HEK293 (cell line): ENCODE measurements at regions not wholly inside any gene's neighbourhood (a gene's known extent, or its start where the extent isn't known, plus 50 kb on each side); places are given as distances from the start of the nearest gene placed in this dataset.

Source experiments
- CTCF ChIA-PET: fragments of 350-600 bp; formaldehyde crosslinking; extraction: SDS; loops from one replicate; lab custom pipeline; 2021; ENCODE audit warnings: antibody characterized with exemption; lab: Yijun Ruan, JAX
- POLR2A ChIA-PET: fragments of 300-600 bp; formaldehyde crosslinking; extraction: SDS; loops from one replicate; lab custom pipeline; 2020; ENCODE audit warnings: antibody characterized with exemption, inconsistent platforms; lab: Yijun Ruan, JAX
- H3K27ac ChIP-seq: fragments of 200-500 bp; sonication (Bioruptor generic); 2 replicates; pipeline ENCODE4 v1.5.1; 2014; ENCODE audit warnings: low read depth, low read length, control low read depth, inconsistent platforms; ENCODE audit errors: extremely low read depth
- H3K36me3 ChIP-seq, 2 experiments: fragments of 200-500 bp in 1 of 2; sonication (Bioruptor generic) in 1 of 2; 1 replicate in 1 of 2; 2 replicates in 1 of 2; pipeline ENCODE4 v1.5.1; 2014 to 2017; ENCODE audit warnings: inconsistent platforms in 2 of 2, low read length in 2 of 2; ENCODE audit not compliant: control insufficient read depth in 2 of 2, insufficient read depth in 1 of 2
- H3K4me1 ChIP-seq: fragments of 200-500 bp; sonication (Bioruptor generic); 2 replicates; pipeline ENCODE4 v1.5.1; 2014; ENCODE audit warnings: mild to moderate bottlenecking, low read length, inconsistent platforms; ENCODE audit not compliant: control insufficient read depth, insufficient read depth
- H3K4me3 ChIP-seq: 2 replicates; pipeline ENCODE4 v1.5.1; 2011; ENCODE audit warnings: low read depth, mild to moderate bottlenecking, control low read depth, low read length, moderate library complexity
- H3K9me3 ChIP-seq: fragments of 200-500 bp; sonication (Bioruptor generic); 2 replicates; pipeline ENCODE4 v1.5.1; 2014; ENCODE audit warnings: low read depth, low read length, inconsistent platforms; ENCODE audit not compliant: control insufficient read depth, insufficient read depth
- BCL11A ChIP-seq: fragments of 450-650 bp; formaldehyde crosslinking; IDR thresholded peaks from 2 replicates; pipeline ENCODE4 v1.5.1; 2016; ENCODE audit warnings: low read depth, missing biosample characterization, missing genetic modification characterization
- FEZF1 ChIP-seq: fragments of 450-650 bp; formaldehyde crosslinking; IDR thresholded peaks from 2 replicates; pipeline ENCODE4 v1.5.1; 2016; ENCODE audit warnings: missing biosample characterization, missing genetic modification characterization
- GFI1B ChIP-seq: fragments of 450-650 bp; formaldehyde crosslinking; IDR thresholded peaks from 2 replicates; pipeline ENCODE4 v1.5.1; 2016; ENCODE audit warnings: missing biosample characterization, missing genetic modification characterization
- SALL2 ChIP-seq: fragments of 450-650 bp; formaldehyde crosslinking; IDR thresholded peaks from 2 replicates; pipeline ENCODE4 v1.5.0; 2017; ENCODE audit warnings: missing biosample characterization, mild to moderate bottlenecking, missing genetic modification characterization, borderline replicate concordance
- WT1 ChIP-seq: fragments of 450-650 bp; formaldehyde crosslinking; IDR thresholded peaks from 2 replicates; pipeline ENCODE4 v1.5.1; 2016; ENCODE audit warnings: missing biosample characterization, missing genetic modification characterization
- ZNF37A ChIP-seq: fragments of 450-650 bp; IDR thresholded peaks from 2 replicates; pipeline ENCODE4 v1.5.1; 2018; ENCODE audit warnings: missing biosample characterization, missing genetic modification characterization
- ZNF548 ChIP-seq: fragments of 450-650 bp; formaldehyde crosslinking; IDR thresholded peaks from 2 replicates; pipeline ENCODE4 v1.5.1; 2016; ENCODE audit warnings: missing biosample characterization, missing genetic modification characterization
- ZNF629 ChIP-seq: fragments of 450-650 bp; formaldehyde crosslinking; IDR thresholded peaks from 2 replicates; pipeline ENCODE4 v1.5.1; 2017; ENCODE audit warnings: missing biosample characterization, missing genetic modification characterization
- ZNF785 ChIP-seq: fragments of 450-650 bp; formaldehyde crosslinking; IDR thresholded peaks from 2 replicates; pipeline ENCODE4 v1.5.1; 2016; ENCODE audit warnings: missing biosample characterization, missing genetic modification characterization
- ZSCAN30 ChIP-seq: fragments of 450-650 bp; IDR thresholded peaks from 2 replicates; pipeline ENCODE4 v1.5.1; 2018; ENCODE audit warnings: missing biosample characterization, mild to moderate bottlenecking, missing genetic modification characterization, moderate library complexity
- TF ChIP-seq, protein P1 (sequence below): fragments of 450-650 bp; formaldehyde crosslinking; IDR thresholded peaks from 2 replicates; pipeline ENCODE4; 2016; ENCODE audit warnings: missing biosample characterization, missing genetic modification characterization
- TF ChIP-seq, protein P2 (sequence below): fragments of 450-650 bp; formaldehyde crosslinking; IDR thresholded peaks from 2 replicates; pipeline ENCODE4 v1.5.1; 2016; ENCODE audit warnings: missing biosample characterization, missing genetic modification characterization, low read depth
- TF ChIP-seq, protein P3 (sequence below): fragments of 450-650 bp; formaldehyde crosslinking; IDR thresholded peaks from 2 replicates; pipeline ENCODE4 v1.5.1; 2017; ENCODE audit warnings: missing biosample characterization, missing genetic modification characterization
- TF ChIP-seq, protein P4 (sequence below): fragments of 450-650 bp; formaldehyde crosslinking; IDR thresholded peaks from 2 replicates; pipeline ENCODE4 v1.5.1; 2016; ENCODE audit warnings: missing biosample characterization, missing genetic modification characterization
- TF ChIP-seq, protein P5 (sequence below): fragments of 450-650 bp; formaldehyde crosslinking; conservative IDR thresholded peaks from 2 replicates; pipeline ENCODE4 v1.5.1; 2016; ENCODE audit warnings: low read depth, missing biosample characterization, missing genetic modification characterization

DNA sequence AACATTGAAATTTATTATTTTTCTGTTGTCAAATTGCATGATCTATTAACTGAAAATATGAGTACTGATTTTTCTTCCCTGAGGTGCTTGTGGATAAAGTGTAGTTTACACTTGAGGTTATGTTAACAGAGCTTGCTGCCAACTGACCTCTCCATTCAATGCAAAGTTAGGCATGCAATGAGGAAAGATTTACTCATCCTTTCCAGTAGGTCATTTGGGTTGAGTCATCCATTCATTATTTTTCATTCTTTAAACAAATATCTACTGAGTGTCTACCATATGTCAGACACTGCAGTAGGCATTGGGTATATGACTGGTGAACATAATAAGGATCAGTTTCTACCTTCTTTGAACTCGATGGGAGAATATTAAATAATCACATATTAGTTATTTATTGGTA lies 604.1 kb downstream of the EDEM1 start:
- Histone ChIP-seq H3K36me3 (no peaks in the 10 kb centered on the region), H3K27ac (no peak overlapping the region), H3K9me3 (no peaks in the 10 kb centered on the region), H3K4me3 (no peak overlapping the region), H3K4me1 (no peaks in the 10 kb centered on the region)
- ChIA-PET POLR2A (no interaction called here), CTCF (interaction anchor here (0.6 kb wide), 1 partner anchor 502 kb away, joined by 3 read pairs; no protein-coding TSS in a partner anchor)
- TF ChIP-seq WT1 (tag by site-specific recombination) (no peak), GFI1B (no peak)
- TF ChIP-seq, protein P1, sequence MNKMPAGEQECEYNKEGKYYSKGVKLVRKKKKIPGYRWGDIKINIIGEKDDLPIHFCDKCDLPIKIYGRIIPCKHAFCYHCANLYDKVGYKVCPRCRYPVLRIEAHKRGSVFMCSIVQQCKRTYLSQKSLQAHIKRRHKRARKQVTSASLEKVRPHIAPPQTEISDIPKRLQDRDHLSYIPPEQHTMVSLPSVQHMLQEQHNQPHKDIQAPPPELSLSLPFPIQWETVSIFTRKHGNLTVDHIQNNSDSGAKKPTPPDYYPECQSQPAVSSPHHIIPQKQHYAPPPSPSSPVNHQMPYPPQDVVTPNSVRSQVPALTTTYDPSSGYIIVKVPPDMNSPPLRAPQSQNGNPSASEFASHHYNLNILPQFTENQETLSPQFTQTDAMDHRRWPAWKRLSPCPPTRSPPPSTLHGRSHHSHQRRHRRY: no peak

DNA sequence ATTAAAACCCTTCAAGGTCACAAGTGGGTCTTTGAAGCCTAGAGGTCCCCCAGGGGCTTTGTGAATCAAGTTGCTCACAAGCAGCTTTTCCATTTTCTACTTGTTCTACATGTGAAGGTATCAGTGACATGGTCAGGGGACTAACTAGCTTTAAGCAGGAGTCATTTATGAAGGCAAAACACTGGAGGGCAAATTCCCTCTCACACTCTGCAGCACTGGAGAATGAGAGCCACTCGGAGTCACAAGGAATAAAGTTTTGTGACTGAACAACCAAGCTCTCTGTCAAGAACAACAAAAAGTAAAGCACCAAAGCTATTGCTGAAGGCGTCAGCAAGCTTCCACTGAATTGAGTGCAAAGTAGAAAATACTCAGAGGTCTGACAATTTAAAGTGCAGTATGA lies 609.0 kb downstream of the EDEM1 start:
- Histone ChIP-seq H3K27ac (no peak overlapping the region), H3K36me3 (no peaks in the 10 kb centered on the region), H3K4me3 (no peak overlapping the region), H3K4me1 (no peaks in the 10 kb centered on the region), H3K9me3 (no peaks in the 10 kb centered on the region)
- no peak for TF ChIP-seq ZNF785 (tag by site-specific recombination)
- TF ChIP-seq ZNF548: no peak
- POLR2A ChIA-PET: no interaction called here
- CTCF ChIA-PET: no interaction called here

DNA sequence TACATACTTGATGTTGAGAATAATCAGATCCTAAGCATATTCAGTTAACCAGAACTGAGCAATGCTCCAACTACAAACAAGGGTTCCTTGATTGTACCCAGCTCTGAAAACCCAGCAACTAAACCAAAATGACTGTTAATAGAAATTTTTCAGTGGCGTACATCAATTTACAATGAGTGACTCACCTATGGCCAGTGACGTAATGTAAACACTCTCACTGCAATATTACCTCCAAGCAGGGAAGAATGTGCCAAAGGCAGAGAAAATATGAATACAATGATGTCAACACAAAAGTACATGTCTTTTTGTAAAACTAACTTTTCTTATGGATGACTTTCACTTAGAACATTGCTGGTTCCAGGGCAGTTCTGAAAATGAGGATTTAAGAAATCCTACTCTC lies 611.3 kb downstream of the EDEM1 start:
- H3K4me1 ChIP-seq: no peaks in the 10 kb centered on the region
- TF ChIP-seq ZNF629 (tag by site-specific recombination) (peak; percentile 64), BCL11A (tag by site-specific recombination) (no peak)
- TF ChIP-seq, protein P2, sequence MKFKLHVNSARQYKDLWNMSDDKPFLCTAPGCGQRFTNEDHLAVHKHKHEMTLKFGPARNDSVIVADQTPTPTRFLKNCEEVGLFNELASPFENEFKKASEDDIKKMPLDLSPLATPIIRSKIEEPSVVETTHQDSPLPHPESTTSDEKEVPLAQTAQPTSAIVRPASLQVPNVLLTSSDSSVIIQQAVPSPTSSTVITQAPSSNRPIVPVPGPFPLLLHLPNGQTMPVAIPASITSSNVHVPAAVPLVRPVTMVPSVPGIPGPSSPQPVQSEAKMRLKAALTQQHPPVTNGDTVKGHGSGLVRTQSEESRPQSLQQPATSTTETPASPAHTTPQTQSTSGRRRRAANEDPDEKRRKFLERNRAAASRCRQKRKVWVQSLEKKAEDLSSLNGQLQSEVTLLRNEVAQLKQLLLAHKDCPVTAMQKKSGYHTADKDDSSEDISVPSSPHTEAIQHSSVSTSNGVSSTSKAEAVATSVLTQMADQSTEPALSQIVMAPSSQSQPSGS (tag by site-specific recombination): peak; percentile 70
- TF ChIP-seq, all 188 proteins: peak for 2
- POLR2A ChIA-PET: no interaction called here
- no peaks in the 10 kb centered on the region for H3K36me3 ChIP-seq
- no peaks in the 10 kb centered on the region for H3K9me3 ChIP-seq
- H3K4me3 ChIP-seq: no peak overlapping the region
- CTCF ChIA-PET: interaction anchor here (0.5 kb wide), 1 partner anchor 117 kb away, joined by 3 read pairs; no protein-coding TSS in a partner anchor
- H3K27ac ChIP-seq: no peak overlapping the region

DNA sequence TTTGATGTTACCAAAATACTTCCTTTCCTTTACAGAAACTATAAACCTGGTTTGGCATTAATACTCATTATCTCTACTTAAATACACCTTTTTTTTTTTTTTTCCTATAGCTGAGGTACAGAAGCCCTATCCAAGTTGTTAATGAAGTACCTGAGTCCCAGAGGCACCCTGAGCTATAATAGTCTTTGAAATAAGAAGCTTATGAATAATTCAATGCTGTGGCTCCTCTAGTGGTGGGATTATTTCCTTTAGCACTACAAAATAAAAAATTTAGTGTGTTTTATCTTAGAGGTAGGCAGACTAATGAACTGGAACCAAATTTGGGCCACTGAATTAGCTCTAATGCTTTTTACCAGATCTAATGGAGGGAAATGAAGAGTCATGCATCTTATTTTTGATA lies 611.9 kb downstream of the EDEM1 start:
- ChIA-PET POLR2A (no interaction called here), CTCF (interaction anchor here (0.5 kb wide), 1 partner anchor 117 kb away, joined by 3 read pairs; no protein-coding TSS in a partner anchor)
- H3K36me3 ChIP-seq: no peaks in the 10 kb centered on the region
- no peaks in the 10 kb centered on the region for H3K9me3 ChIP-seq
- no peak overlapping the region for H3K27ac ChIP-seq
- no peak overlapping the region for H3K4me3 ChIP-seq
- H3K4me1 ChIP-seq: no peaks in the 10 kb centered on the region
- TF ChIP-seq, protein P3, sequence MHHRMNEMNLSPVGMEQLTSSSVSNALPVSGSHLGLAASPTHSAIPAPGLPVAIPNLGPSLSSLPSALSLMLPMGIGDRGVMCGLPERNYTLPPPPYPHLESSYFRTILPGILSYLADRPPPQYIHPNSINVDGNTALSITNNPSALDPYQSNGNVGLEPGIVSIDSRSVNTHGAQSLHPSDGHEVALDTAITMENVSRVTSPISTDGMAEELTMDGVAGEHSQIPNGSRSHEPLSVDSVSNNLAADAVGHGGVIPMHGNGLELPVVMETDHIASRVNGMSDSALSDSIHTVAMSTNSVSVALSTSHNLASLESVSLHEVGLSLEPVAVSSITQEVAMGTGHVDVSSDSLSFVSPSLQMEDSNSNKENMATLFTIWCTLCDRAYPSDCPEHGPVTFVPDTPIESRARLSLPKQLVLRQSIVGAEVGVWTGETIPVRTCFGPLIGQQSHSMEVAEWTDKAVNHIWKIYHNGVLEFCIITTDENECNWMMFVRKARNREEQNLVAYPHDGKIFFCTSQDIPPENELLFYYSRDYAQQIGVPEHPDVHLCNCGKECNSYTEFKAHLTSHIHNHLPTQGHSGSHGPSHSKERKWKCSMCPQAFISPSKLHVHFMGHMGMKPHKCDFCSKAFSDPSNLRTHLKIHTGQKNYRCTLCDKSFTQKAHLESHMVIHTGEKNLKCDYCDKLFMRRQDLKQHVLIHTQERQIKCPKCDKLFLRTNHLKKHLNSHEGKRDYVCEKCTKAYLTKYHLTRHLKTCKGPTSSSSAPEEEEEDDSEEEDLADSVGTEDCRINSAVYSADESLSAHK: no peak
- no peak for TF ChIP-seq FEZF1 (tag by site-specific recombination)
- TF ChIP-seq, protein P4, sequence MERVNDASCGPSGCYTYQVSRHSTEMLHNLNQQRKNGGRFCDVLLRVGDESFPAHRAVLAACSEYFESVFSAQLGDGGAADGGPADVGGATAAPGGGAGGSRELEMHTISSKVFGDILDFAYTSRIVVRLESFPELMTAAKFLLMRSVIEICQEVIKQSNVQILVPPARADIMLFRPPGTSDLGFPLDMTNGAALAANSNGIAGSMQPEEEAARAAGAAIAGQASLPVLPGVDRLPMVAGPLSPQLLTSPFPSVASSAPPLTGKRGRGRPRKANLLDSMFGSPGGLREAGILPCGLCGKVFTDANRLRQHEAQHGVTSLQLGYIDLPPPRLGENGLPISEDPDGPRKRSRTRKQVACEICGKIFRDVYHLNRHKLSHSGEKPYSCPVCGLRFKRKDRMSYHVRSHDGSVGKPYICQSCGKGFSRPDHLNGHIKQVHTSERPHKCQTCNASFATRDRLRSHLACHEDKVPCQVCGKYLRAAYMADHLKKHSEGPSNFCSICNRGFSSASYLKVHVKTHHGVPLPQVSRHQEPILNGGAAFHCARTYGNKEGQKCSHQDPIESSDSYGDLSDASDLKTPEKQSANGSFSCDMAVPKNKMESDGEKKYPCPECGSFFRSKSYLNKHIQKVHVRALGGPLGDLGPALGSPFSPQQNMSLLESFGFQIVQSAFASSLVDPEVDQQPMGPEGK (tag by site-specific recombination): no peak
- TF ChIP-seq ZNF37A: no peak
- TF ChIP-seq, protein P5, sequence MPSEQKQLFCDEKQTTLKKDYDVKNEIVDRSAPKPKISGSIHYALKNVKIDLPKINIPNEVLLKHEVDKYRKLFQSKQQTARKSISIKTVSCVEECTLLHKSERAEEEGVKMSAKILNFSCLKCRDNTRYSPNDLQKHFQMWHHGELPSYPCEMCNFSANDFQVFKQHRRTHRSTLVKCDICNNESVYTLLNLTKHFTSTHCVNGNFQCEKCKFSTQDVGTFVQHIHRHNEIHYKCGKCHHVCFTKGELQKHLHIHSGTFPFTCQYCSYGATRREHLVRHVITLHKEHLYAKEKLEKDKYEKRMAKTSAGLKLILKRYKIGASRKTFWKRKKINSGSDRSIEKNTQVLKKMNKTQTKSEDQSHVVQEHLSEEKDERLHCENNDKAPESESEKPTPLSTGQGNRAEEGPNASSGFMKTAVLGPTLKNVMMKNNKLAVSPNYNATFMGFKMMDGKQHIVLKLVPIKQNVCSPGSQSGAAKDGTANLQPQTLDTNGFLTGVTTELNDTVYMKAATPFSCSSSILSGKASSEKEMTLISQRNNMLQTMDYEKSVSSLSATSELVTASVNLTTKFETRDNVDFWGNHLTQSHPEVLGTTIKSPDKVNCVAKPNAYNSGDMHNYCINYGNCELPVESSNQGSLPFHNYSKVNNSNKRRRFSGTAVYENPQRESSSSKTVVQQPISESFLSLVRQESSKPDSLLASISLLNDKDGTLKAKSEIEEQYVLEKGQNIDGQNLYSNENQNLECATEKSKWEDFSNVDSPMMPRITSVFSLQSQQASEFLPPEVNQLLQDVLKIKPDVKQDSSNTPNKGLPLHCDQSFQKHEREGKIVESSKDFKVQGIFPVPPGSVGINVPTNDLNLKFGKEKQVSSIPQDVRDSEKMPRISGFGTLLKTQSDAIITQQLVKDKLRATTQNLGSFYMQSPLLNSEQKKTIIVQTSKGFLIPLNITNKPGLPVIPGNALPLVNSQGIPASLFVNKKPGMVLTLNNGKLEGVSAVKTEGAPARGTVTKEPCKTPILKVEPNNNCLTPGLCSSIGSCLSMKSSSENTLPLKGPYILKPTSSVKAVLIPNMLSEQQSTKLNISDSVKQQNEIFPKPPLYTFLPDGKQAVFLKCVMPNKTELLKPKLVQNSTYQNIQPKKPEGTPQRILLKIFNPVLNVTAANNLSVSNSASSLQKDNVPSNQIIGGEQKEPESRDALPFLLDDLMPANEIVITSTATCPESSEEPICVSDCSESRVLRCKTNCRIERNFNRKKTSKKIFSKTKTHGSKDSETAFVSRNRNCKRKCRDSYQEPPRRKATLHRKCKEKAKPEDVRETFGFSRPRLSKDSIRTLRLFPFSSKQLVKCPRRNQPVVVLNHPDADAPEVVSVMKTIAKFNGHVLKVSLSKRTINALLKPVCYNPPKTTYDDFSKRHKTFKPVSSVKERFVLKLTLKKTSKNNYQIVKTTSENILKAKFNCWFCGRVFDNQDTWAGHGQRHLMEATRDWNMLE: no peak
- TF ChIP-seq ZSCAN30 (tag by site-specific recombination): no peak
- no peak for TF ChIP-seq SALL2 (tag by site-specific recombination)
